ENCODE measurements at regions not wholly inside any gene's neighbourhood (a gene's known extent, or its start where the extent isn't known, plus 50 kb on each side); places are given as distances from the start of the nearest gene placed in this dataset.

DNA sequence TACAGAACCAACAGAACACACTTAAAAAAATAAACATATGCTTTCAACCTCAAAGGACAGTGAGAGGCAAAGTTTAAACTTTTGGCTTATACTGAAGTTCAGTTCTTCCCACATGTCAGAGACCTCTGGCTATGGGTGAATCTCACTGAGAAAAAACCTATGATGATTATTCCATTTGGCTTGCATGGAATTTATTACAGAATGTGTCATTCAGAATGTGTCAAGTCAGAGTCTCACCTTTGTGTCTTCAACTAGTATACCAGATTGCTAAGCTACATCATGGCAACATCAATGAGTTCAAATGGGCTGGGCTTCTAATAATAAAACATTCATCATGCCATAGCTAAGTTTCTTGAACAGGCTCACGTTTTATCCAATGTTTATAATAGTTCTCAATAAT is 987.0 kb downstream of the NTRK3 start:
- TF ChIP-seq ZNF70 (CRISPR knock-in tag; IDR thresholded peaks at IDR 0.05), result no peak
- TF ChIP-seq ZFP30 (CRISPR knock-in tag; IDR thresholded peaks at IDR 0.05), result no peak
- TF ChIP-seq BACH2 (CRISPR knock-in tag; IDR thresholded peaks at IDR 0.05; ENCODE audit: borderline replicate concordance), result no peak
- no peak for TF ChIP-seq ZNF8 (CRISPR knock-in tag; IDR thresholded peaks at IDR 0.05)
- no peak for TF ChIP-seq ZFP3 (CRISPR knock-in tag; IDR thresholded peaks at IDR 0.05)
- TF ChIP-seq PPARA (CRISPR knock-in tag; IDR thresholded peaks at IDR 0.05; ENCODE audit: borderline replicate concordance), result no peak
- TF ChIP-seq ESRRG (CRISPR knock-in tag; IDR thresholded peaks at IDR 0.05), result no peak
- TF ChIP-seq RARB (CRISPR knock-in tag; IDR thresholded peaks at IDR 0.05), result no peak

Data from SK-N-SH treated with all-trans-retinoic acid at 6 μM for 48 hours (cell line).